DOHH2 (cell line): ENCODE measurements at regions not wholly inside any gene's neighbourhood (a gene's known extent, or its start where the extent isn't known, plus 50 kb on each side); places are given as distances from the start of the nearest gene placed in this dataset.

Experiments used
- H3F3A ChIP-seq: fragments of 200-600 bp; sonication (generic), shearing (Covaris generic); 2 replicates; pipeline ENCODE4 v1.6.0; 2016; ENCODE audit warnings: antibody characterized with exemption, mild to moderate bottlenecking; ENCODE audit not compliant: control insufficient read depth, insufficient read depth
- H3K27ac ChIP-seq: fragments of 200-600 bp; sonication (generic); 2 replicates; pipeline ENCODE4 v1.5.1; 2014; ENCODE audit warnings: low read depth, mild to moderate bottlenecking, low read length, moderate library complexity
- H3K27me3 ChIP-seq: fragments of 200-600 bp; sonication (generic); 2 replicates; pipeline ENCODE4 v1.6.1; 2014; ENCODE audit warnings: mild to moderate bottlenecking, low read length, mixed read lengths; ENCODE audit not compliant: control insufficient read depth
- H3K36me3 ChIP-seq: fragments of 200-600 bp; sonication (generic); 2 replicates; pipeline ENCODE4 v1.6.1; 2014; ENCODE audit warnings: mild to moderate bottlenecking, low read length, moderate library complexity, mixed read lengths; ENCODE audit not compliant: control insufficient read depth
- H3K4me1 ChIP-seq: fragments of 200-600 bp; sonication (generic); 2 replicates; pipeline ENCODE4 v1.6.1; 2014; ENCODE audit warnings: mild to moderate bottlenecking, low read length, mixed read lengths; ENCODE audit not compliant: control insufficient read depth
- H3K4me2 ChIP-seq: fragments of 200-600 bp; sonication (generic); 2 replicates; pipeline ENCODE4 v1.6.0; 2014; ENCODE audit warnings: mild to moderate bottlenecking, low read length, moderate library complexity
- H3K4me3 ChIP-seq: fragments of 200-600 bp; sonication (generic); 2 replicates; pipeline ENCODE4 v1.5.1; 2014; ENCODE audit warnings: mild to moderate bottlenecking, low read length, mixed read lengths
- H3K79me2 ChIP-seq: fragments of 200-600 bp; sonication (generic); 2 replicates; pipeline ENCODE4 v1.6.1; 2014; ENCODE audit warnings: mild to moderate bottlenecking, low read length, mixed read lengths; ENCODE audit not compliant: control insufficient read depth
- H3K9me2 ChIP-seq: fragments of 200-600 bp; sonication (generic); replicated peaks from 2 replicates; pipeline ENCODE4 v1.6.1; 2014; ENCODE audit warnings: mild to moderate bottlenecking, low read length, mixed read lengths; ENCODE audit not compliant: control insufficient read depth
- H3K9me3 ChIP-seq: fragments of 200-600 bp; sonication (generic); 2 replicates; pipeline ENCODE4 v1.6.1; 2014; ENCODE audit warnings: antibody characterized with exemption, low read length, mixed read lengths; ENCODE audit not compliant: control insufficient read depth, insufficient read depth
- H4K20me1 ChIP-seq: fragments of 200-600 bp; sonication (generic); 2 replicates; pipeline ENCODE4 v1.6.0; 2014; ENCODE audit warnings: low read depth, mild to moderate bottlenecking, antibody characterized with exemption, low read length, moderate library complexity; ENCODE audit not compliant: control insufficient read depth, insufficient read depth
- EZH2phosphoT487 ChIP-seq: fragments of 200-600 bp; sonication (generic); IDR thresholded peaks from 2 replicates; pipeline ENCODE4 v1.6.1; 2017; ENCODE audit warnings: borderline replicate concordance, mild to moderate bottlenecking, antibody characterized with exemption, low read length, moderate library complexity, mixed read lengths
- TF ChIP-seq, protein P1 (sequence below): fragments of 200-600 bp; sonication (generic); IDR thresholded peaks from one replicate; pipeline ENCODE4 v1.5.1; 2014; ENCODE audit warnings: antibody characterized with exemption, mild to moderate bottlenecking, low read depth, low read length; ENCODE audit not compliant: poor library complexity, severe bottlenecking

DNA sequence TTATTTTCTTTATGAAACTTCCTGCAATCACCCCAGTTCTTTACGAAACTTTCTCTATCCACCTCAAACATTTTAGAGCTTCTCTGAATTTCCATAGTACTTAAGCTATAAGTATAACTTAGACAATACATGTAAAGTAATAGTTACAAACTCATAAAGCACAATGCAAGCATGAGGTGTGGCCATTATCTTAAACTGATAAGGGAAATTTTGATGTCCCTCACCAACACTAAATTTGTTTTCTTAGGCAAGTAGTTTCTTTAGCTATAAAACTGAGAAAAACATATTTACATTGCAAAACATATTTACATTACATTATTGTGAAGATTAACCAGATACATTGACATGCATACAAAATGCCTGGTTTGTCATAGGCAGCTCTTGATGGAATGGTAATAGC lies 146.4 kb upstream of the ATP1B1 start:
- Histone ChIP-seq H4K20me1 (no peaks in the 10 kb centered on the region), H3K9me2 (no peaks in the 10 kb centered on the region)

DNA sequence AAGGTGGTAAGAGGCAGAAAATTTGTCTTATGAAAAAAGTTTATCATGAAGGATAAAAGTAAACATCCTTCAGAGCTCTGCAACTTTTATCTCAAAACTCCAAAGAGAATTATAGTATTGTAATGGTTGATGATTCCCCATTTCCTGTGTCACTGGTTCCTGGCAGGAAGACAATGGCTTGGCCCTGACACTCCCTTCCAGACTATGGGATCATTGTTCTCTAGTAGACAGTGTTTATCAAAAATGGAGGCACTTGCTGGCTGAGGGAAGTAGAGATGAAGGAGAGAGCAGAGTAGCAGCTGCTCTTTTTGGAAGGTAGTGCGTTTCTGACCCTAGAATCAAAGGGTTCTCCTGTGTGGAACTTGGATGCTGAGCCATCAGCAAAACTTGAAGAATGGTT lies 145.9 kb upstream of the ATP1B1 start:
- H3K4me1 ChIP-seq, result no peaks in the 10 kb centered on the region

More for the DNA sequence above, 146.4 kb upstream of the ATP1B1 start:
- Histone ChIP-seq H3K4me1 (no peaks in the 10 kb centered on the region), H3K79me2 (no peaks in the 10 kb centered on the region), H3F3A (no peaks in the 10 kb centered on the region), H3K36me3 (no peaks in the 10 kb centered on the region), H3K27me3 (no peaks in the 10 kb centered on the region), H3K4me2 (no peak overlapping the region), H3K4me3 (no peak overlapping the region), H3K27ac (no peak overlapping the region), H3K9me3 (no peaks in the 10 kb centered on the region)
- TF ChIP-seq, protein P1, sequence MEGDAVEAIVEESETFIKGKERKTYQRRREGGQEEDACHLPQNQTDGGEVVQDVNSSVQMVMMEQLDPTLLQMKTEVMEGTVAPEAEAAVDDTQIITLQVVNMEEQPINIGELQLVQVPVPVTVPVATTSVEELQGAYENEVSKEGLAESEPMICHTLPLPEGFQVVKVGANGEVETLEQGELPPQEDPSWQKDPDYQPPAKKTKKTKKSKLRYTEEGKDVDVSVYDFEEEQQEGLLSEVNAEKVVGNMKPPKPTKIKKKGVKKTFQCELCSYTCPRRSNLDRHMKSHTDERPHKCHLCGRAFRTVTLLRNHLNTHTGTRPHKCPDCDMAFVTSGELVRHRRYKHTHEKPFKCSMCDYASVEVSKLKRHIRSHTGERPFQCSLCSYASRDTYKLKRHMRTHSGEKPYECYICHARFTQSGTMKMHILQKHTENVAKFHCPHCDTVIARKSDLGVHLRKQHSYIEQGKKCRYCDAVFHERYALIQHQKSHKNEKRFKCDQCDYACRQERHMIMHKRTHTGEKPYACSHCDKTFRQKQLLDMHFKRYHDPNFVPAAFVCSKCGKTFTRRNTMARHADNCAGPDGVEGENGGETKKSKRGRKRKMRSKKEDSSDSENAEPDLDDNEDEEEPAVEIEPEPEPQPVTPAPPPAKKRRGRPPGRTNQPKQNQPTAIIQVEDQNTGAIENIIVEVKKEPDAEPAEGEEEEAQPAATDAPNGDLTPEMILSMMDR, result no peak
- no peak for TF ChIP-seq EZH2phosphoT487

DNA sequence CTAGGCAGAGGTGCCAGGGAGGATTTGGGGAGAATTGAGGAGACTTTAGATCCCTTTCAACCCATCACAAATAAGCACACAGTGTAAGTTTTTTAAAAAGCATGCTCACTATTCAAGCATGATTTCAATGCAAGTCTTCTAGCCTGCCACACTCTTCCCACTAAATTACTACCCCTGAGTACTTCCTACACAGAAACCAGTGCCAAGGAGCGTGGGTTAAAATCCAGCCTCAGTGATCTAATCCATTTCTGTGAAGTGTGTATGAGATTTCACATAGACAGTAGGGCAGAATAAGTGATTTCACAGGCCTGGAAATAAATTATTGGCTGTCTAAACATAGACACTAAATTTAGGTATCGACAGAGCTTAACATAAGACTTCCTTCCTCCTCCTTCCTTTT lies 142.9 kb upstream of the ATP1B1 start:
- H3K4me2 ChIP-seq, result no peak overlapping the region
- H4K20me1 ChIP-seq, result no peaks in the 10 kb centered on the region
- no peaks in the 10 kb centered on the region for H3K79me2 ChIP-seq

More for the DNA sequence above, 145.9 kb upstream of the ATP1B1 start:
- no peaks in the 10 kb centered on the region for H3F3A ChIP-seq
- TF ChIP-seq, protein P1, result no peak
- no peak for TF ChIP-seq EZH2phosphoT487
- no peak overlapping the region for H3K4me2 ChIP-seq
- H3K36me3 ChIP-seq, result no peaks in the 10 kb centered on the region
- H3K9me3 ChIP-seq, result no peaks in the 10 kb centered on the region
- no peak overlapping the region for H3K4me3 ChIP-seq
- H3K9me2 ChIP-seq, result no peaks in the 10 kb centered on the region
- no peaks in the 10 kb centered on the region for H3K79me2 ChIP-seq
- no peaks in the 10 kb centered on the region for H3K27me3 ChIP-seq
- no peaks in the 10 kb centered on the region for H4K20me1 ChIP-seq
- H3K27ac ChIP-seq, result no peak overlapping the region

More for the DNA sequence above, 142.9 kb upstream of the ATP1B1 start:
- H3K9me3 ChIP-seq, result no peaks in the 10 kb centered on the region
- TF ChIP-seq, protein P1, result no peak
- TF ChIP-seq EZH2phosphoT487, result no peak
- H3K27me3 ChIP-seq, result no peaks in the 10 kb centered on the region
- H3F3A ChIP-seq, result no peaks in the 10 kb centered on the region
- H3K36me3 ChIP-seq, result no peaks in the 10 kb centered on the region
- H3K9me2 ChIP-seq, result no peaks in the 10 kb centered on the region
- H3K27ac ChIP-seq, result no peak overlapping the region
- no peak overlapping the region for H3K4me3 ChIP-seq
- no peaks in the 10 kb centered on the region for H3K4me1 ChIP-seq
